ENCODE measurements at regions not wholly inside any gene's neighbourhood (a gene's known extent, or its start where the extent isn't known, plus 50 kb on each side); places are given as distances from the start of the nearest gene placed in this dataset.

GRCh38 chr15:95644100-95644875 is 686.2 kb upstream of the NR2F2 start:
- intact Hi-C loops (cut with DNase I): no loop called here
- no peaks in the 10 kb centered on the region for H3K27me3 ChIP-seq (ENCODE audit: control insufficient read depth in 1 of 2, insufficient read depth in 2 of 2, low read length in 1 of 2)
- no peaks in the 10 kb centered on the region for H3K4me1 ChIP-seq (ENCODE audit: control insufficient read depth in 1 of 2, insufficient read depth in 2 of 2, low read length in 2 of 2)
- ATAC-seq (ENCODE audit: low FRiP score): no peak
- WGBS, 2 donors: 73 to 77% methylated on average over 5 of the region's 5 CpGs
- H3K36me3 ChIP-seq (ENCODE audit: control insufficient read depth in 1 of 2, insufficient read depth in 2 of 2, low read length in 1 of 2): no peaks in the 10 kb centered on the region
- no peak for DNase-seq
- H3K27ac ChIP-seq (ENCODE audit: low read depth in 1 of 2, low read length in 2 of 2): no peak overlapping the region
- no peak overlapping the region for H3K4me3 ChIP-seq (ENCODE audit: low read length in 2 of 2)
- H3K9me3 ChIP-seq (ENCODE audit: control insufficient read depth, low read length): no peaks in the 10 kb centered on the region

- 84 to 88% methylated on average over 4 of the region's 4 CpGs for WGBS, 2 donors
- H3K9me3 ChIP-seq (ENCODE audit: control insufficient read depth, low read length): no peaks in the 10 kb centered on the region
- no peaks in the 10 kb centered on the region for H3K36me3 ChIP-seq (ENCODE audit: control insufficient read depth in 1 of 2, insufficient read depth in 2 of 2, low read length in 1 of 2)
- DNase-seq: no peak
- no peak overlapping the region for H3K27ac ChIP-seq (ENCODE audit: low read depth in 1 of 2, low read length in 2 of 2)
- H3K4me3 ChIP-seq (ENCODE audit: low read length in 2 of 2): no peak overlapping the region
- ATAC-seq (ENCODE audit: low FRiP score): no peak
- no peaks in the 10 kb centered on the region for H3K4me1 ChIP-seq (ENCODE audit: control insufficient read depth in 1 of 2, insufficient read depth in 2 of 2, low read length in 2 of 2)
- intact Hi-C loops (cut with DNase I): no loop called here
- no peaks in the 10 kb centered on the region for H3K27me3 ChIP-seq (ENCODE audit: control insufficient read depth in 1 of 2, insufficient read depth in 2 of 2, low read length in 1 of 2)
Measured at GRCh38 chr15:95645791-95646338, 684.6 kb upstream of the NR2F2 start.

GRCh38 chr15:95646484-95647273 is 683.8 kb upstream of the NR2F2 start:
- H3K27me3 ChIP-seq (ENCODE audit: control insufficient read depth in 1 of 2, insufficient read depth in 2 of 2, low read length in 1 of 2): no peaks in the 10 kb centered on the region
- no peak overlapping the region for H3K27ac ChIP-seq (ENCODE audit: low read depth in 1 of 2, low read length in 2 of 2)
- intact Hi-C loops (cut with DNase I): no loop called here
- WGBS, 2 donors: 90 to 92% methylated on average over 8 of the region's 8 CpGs
- H3K4me3 ChIP-seq (ENCODE audit: low read length in 2 of 2): no peak overlapping the region
- ATAC-seq (ENCODE audit: low FRiP score): no peak
- no peaks in the 10 kb centered on the region for H3K4me1 ChIP-seq (ENCODE audit: control insufficient read depth in 1 of 2, insufficient read depth in 2 of 2, low read length in 2 of 2)
- H3K36me3 ChIP-seq (ENCODE audit: control insufficient read depth in 1 of 2, insufficient read depth in 2 of 2, low read length in 1 of 2): no peaks in the 10 kb centered on the region
- no peaks in the 10 kb centered on the region for H3K9me3 ChIP-seq (ENCODE audit: control insufficient read depth, low read length)
- DNase-seq: no peak

- WGBS, 2 donors: 75% methylated on average over 10 of the region's 10 CpGs
- Histone ChIP-seq H3K27me3 (ENCODE audit: control insufficient read depth in 1 of 2, insufficient read depth in 2 of 2, low read length in 1 of 2) (no peaks in the 10 kb centered on the region), H3K4me1 (ENCODE audit: control insufficient read depth in 1 of 2, insufficient read depth in 2 of 2, low read length in 2 of 2) (no peaks in the 10 kb centered on the region), H3K27ac (ENCODE audit: low read depth in 1 of 2, low read length in 2 of 2) (no peak overlapping the region), H3K4me3 (ENCODE audit: low read length in 2 of 2) (no peak overlapping the region), H3K36me3 (ENCODE audit: control insufficient read depth in 1 of 2, insufficient read depth in 2 of 2, low read length in 1 of 2) (no peaks in the 10 kb centered on the region), H3K9me3 (ENCODE audit: control insufficient read depth, low read length) (no peaks in the 10 kb centered on the region)
- intact Hi-C loops (cut with DNase I): no loop called here
- ATAC-seq (ENCODE audit: low FRiP score) (no peak), DNase-seq (no peak)
Measured at GRCh38 chr15:95647531-95648277, 682.8 kb upstream of the NR2F2 start.

GRCh38 chr15:95653361-95653805 is 677.1 kb upstream of the NR2F2 start:
- H3K4me3 ChIP-seq (ENCODE audit: low read length in 2 of 2): no peak overlapping the region
- ATAC-seq (ENCODE audit: low FRiP score): no peak
- WGBS, 2 donors: 85 to 89% methylated on average over 8 of the region's 8 CpGs
- no peaks in the 10 kb centered on the region for H3K36me3 ChIP-seq (ENCODE audit: control insufficient read depth in 1 of 2, insufficient read depth in 2 of 2, low read length in 1 of 2)
- no peak for DNase-seq
- intact Hi-C loops (cut with DNase I): no loop called here
- H3K4me1 ChIP-seq (ENCODE audit: control insufficient read depth in 1 of 2, insufficient read depth in 2 of 2, low read length in 2 of 2): no peaks in the 10 kb centered on the region
- no peaks in the 10 kb centered on the region for H3K27me3 ChIP-seq (ENCODE audit: control insufficient read depth in 1 of 2, insufficient read depth in 2 of 2, low read length in 1 of 2)
- no peaks in the 10 kb centered on the region for H3K9me3 ChIP-seq (ENCODE audit: control insufficient read depth, low read length)
- H3K27ac ChIP-seq (ENCODE audit: low read depth in 1 of 2, low read length in 2 of 2): no peak overlapping the region

- no peak for DNase-seq
- intact Hi-C loops (cut with DNase I): no loop called here
- Histone ChIP-seq H3K4me1 (ENCODE audit: control insufficient read depth in 1 of 2, insufficient read depth in 2 of 2, low read length in 2 of 2) (no peaks in the 10 kb centered on the region), H3K9me3 (ENCODE audit: control insufficient read depth, low read length) (no peaks in the 10 kb centered on the region), H3K27ac (ENCODE audit: low read depth in 1 of 2, low read length in 2 of 2) (no peak overlapping the region), H3K36me3 (ENCODE audit: control insufficient read depth in 1 of 2, insufficient read depth in 2 of 2, low read length in 1 of 2) (no peaks in the 10 kb centered on the region), H3K4me3 (ENCODE audit: low read length in 2 of 2) (no peak overlapping the region), H3K27me3 (ENCODE audit: control insufficient read depth in 1 of 2, insufficient read depth in 2 of 2, low read length in 1 of 2) (no peaks in the 10 kb centered on the region)
- WGBS, 2 donors: 48 to 64% methylated on average over 4 of the region's 4 CpGs
- no peak for ATAC-seq (ENCODE audit: low FRiP score)
Measured at GRCh38 chr15:95655089-95655607, 675.4 kb upstream of the NR2F2 start.

- intact Hi-C loops (cut with DNase I): no loop called here
- Histone ChIP-seq H3K4me1 (ENCODE audit: control insufficient read depth in 1 of 2, insufficient read depth in 2 of 2, low read length in 2 of 2) (no peaks in the 10 kb centered on the region), H3K9me3 (ENCODE audit: control insufficient read depth, low read length) (no peaks in the 10 kb centered on the region), H3K27ac (ENCODE audit: low read depth in 1 of 2, low read length in 2 of 2) (no peak overlapping the region), H3K27me3 (ENCODE audit: control insufficient read depth in 1 of 2, insufficient read depth in 2 of 2, low read length in 1 of 2) (no peaks in the 10 kb centered on the region), H3K4me3 (ENCODE audit: low read length in 2 of 2) (no peak overlapping the region), H3K36me3 (ENCODE audit: control insufficient read depth in 1 of 2, insufficient read depth in 2 of 2, low read length in 1 of 2) (no peaks in the 10 kb centered on the region)
- DNase-seq (no peak), ATAC-seq (ENCODE audit: low FRiP score) (no peak)
- WGBS, 2 donors: 85 to 86% methylated on average over 2 of the region's 2 CpGs
Measured at GRCh38 chr15:95656595-95656994, 673.9 kb upstream of the NR2F2 start.

GRCh38 chr15:95658799-95659198 is 671.7 kb upstream of the NR2F2 start:
- Histone ChIP-seq H3K4me3 (ENCODE audit: low read length in 2 of 2) (no peak overlapping the region), H3K27ac (ENCODE audit: low read depth in 1 of 2, low read length in 2 of 2) (no peak overlapping the region), H3K27me3 (ENCODE audit: control insufficient read depth in 1 of 2, insufficient read depth in 2 of 2, low read length in 1 of 2) (no peaks in the 10 kb centered on the region), H3K36me3 (ENCODE audit: control insufficient read depth in 1 of 2, insufficient read depth in 2 of 2, low read length in 1 of 2) (no peaks in the 10 kb centered on the region), H3K9me3 (ENCODE audit: control insufficient read depth, low read length) (no peaks in the 10 kb centered on the region), H3K4me1 (ENCODE audit: control insufficient read depth in 1 of 2, insufficient read depth in 2 of 2, low read length in 2 of 2) (no peaks in the 10 kb centered on the region)
- no peak for ATAC-seq (ENCODE audit: low FRiP score)
- DNase-seq: no peak
- WGBS, 2 donors: 77 to 88% methylated on average over 3 of the region's 3 CpGs
- intact Hi-C loops (cut with DNase I): no loop called here

Measured in aorta (tissue), 5 donors.